ENCODE measurements at regions not wholly inside any gene's neighbourhood (a gene's known extent, or its start where the extent isn't known, plus 50 kb on each side); places are given as distances from the start of the nearest gene placed in this dataset.
"Not testable (repeated sequence)": the region's sequence is repeated elsewhere in the genome, so short reads cannot be mapped to it uniquely, and the experiment has no call there.

DNA sequence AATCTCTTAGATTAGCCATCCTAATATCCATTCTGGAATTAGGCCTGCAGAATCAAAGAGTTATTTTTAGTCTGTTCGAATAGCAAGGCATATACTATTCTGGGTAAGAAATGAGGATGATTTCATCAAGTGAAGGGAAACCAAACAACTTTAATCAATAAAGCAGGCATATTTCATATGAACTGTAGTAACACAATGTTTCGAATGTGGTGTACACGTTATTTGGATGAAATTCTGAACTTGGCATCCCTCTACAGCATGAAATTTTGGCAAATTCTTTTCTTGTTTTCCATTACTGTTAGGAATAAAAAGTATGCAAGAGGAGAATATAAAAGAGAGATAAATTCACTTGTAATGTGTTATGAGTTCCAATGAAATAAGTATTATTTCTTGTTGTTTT, 1233.3 kb upstream of the SEL1L start:
- Histone ChIP-seq H3K9ac (ENCODE audit: low read length) (no peak overlapping the region), H3K4me3 (ENCODE audit: low read length) (no peak overlapping the region), H3K27ac (ENCODE audit: low read depth, low read length) (no peak overlapping the region), H3K36me3 (ENCODE audit: control insufficient read depth, insufficient read depth, low read length) (no peaks in the 10 kb centered on the region), H3K27me3 (ENCODE audit: control insufficient read depth, insufficient read depth, low read length) (no peaks in the 10 kb centered on the region), H3K4me1 (ENCODE audit: control insufficient read depth, insufficient read depth, low read length) (no peaks in the 10 kb centered on the region)

DNA sequence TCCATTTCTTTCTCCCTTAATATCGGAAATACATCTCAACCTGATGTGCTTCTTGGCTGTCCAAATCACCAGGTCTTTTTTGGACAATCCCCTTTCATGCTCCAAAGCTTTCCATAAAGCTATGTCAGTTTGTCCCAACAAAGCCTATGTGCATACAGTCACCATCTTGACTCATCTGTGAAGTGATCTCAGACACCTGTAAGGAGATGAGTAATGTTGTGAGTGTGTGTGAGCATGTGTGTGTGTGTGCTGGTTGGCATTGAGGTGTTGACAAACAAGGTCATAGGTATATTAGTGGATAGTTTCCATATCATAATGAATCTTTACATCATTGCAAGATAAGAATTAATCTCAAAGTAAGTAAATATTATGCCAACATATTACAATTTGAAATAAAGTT, 1243.3 kb upstream of the SEL1L start:
- Histone ChIP-seq H3K27ac (ENCODE audit: low read depth, low read length) (no peak overlapping the region), H3K9ac (ENCODE audit: low read length) (no peak overlapping the region), H3K27me3 (ENCODE audit: control insufficient read depth, insufficient read depth, low read length) (no peaks in the 10 kb centered on the region), H3K4me1 (ENCODE audit: control insufficient read depth, insufficient read depth, low read length) (no peaks in the 10 kb centered on the region), H3K36me3 (ENCODE audit: control insufficient read depth, insufficient read depth, low read length) (no peaks in the 10 kb centered on the region), H3K4me3 (ENCODE audit: low read length) (no peak overlapping the region)

DNA sequence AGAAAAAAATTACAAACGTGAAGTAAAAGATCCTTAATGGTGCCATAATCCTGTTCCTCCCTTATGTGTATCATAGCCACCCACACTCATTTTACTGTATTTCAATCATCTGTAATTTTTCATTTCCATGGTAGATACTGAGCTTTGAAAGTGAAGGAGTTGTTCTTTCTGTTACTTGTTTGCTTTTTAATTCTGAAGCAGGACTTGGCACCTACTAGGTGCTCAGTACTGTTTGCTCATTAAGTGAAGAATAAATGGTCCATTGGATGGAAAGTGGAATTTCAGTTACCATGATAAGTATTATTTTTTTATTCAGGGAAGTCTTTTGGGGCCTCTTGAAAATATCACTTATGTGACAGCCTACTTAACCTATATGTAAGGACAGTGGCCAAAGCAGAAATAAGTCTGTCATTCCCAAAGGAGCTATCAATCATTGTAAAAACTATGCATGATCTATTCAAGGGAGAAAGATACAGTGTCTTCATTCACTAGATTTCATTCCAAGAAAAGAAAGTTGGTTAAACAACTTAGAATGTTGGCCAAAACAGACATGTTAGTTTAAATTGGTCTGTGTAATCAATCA, 1244.4 kb upstream of the SEL1L start:
- H3K27ac ChIP-seq (ENCODE audit: low read depth, low read length): no peak overlapping the region
- H3K4me1 ChIP-seq (ENCODE audit: control insufficient read depth, insufficient read depth, low read length): no peaks in the 10 kb centered on the region
- H3K36me3 ChIP-seq (ENCODE audit: control insufficient read depth, insufficient read depth, low read length): no peaks in the 10 kb centered on the region
- no peak overlapping the region for H3K4me3 ChIP-seq (ENCODE audit: low read length)
- H3K27me3 ChIP-seq (ENCODE audit: control insufficient read depth, insufficient read depth, low read length): no peaks in the 10 kb centered on the region
- H3K9ac ChIP-seq (ENCODE audit: low read length): no peak overlapping the region

DNA sequence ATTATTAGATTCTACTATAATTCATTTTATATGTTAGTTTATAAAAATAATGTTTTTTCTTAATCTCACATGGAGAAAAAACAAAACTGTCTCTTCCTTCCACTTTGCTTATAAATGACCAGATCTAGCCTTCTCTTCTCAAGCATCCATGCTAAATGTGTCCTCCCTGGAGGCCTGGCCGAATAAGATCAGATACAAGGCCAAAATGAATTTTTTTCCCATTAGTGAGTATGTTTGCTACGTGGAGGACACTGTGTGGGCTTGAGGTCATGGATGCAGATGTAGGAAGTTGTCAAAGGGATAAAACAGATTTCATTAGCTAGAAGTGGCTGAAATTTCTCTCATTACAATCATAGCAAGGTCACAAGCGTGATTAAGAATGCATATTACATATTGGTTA, 1244.9 kb upstream of the SEL1L start:
- H3K4me3 ChIP-seq (ENCODE audit: low read length): no peak overlapping the region
- H3K36me3 ChIP-seq (ENCODE audit: control insufficient read depth, insufficient read depth, low read length): no peaks in the 10 kb centered on the region
- H3K27ac ChIP-seq (ENCODE audit: low read depth, low read length): no peak overlapping the region
- H3K27me3 ChIP-seq (ENCODE audit: control insufficient read depth, insufficient read depth, low read length): no peaks in the 10 kb centered on the region
- no peaks in the 10 kb centered on the region for H3K4me1 ChIP-seq (ENCODE audit: control insufficient read depth, insufficient read depth, low read length)
- H3K9ac ChIP-seq (ENCODE audit: low read length): no peak overlapping the region

DNA sequence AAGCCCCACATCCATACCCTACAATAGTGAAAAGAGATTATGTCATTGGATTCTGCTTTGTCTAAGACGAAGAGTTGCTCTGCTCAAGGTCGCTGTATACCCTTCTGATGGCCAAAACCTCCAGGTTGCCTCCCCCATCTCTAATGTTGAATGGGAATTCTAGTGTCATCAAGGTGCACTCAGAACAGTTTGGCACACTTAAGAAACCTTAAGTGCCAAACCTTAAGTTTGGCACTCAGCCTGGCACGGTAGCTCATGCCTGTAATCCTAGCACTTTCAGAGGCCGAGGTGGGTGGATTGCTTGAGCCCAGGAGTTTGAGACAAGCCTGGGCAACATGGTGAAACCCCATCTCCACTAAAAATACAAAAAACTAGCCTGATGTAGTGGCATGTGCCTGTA, 1245.6 kb upstream of the SEL1L start:
- H3K27ac ChIP-seq (ENCODE audit: low read depth, low read length): no peak overlapping the region
- H3K36me3 ChIP-seq (ENCODE audit: control insufficient read depth, insufficient read depth, low read length): no peaks in the 10 kb centered on the region
- H3K4me1 ChIP-seq (ENCODE audit: control insufficient read depth, insufficient read depth, low read length): no peaks in the 10 kb centered on the region
- no peaks in the 10 kb centered on the region for H3K27me3 ChIP-seq (ENCODE audit: control insufficient read depth, insufficient read depth, low read length)
- no peak overlapping the region for H3K4me3 ChIP-seq (ENCODE audit: low read length)
- no peak overlapping the region for H3K9ac ChIP-seq (ENCODE audit: low read length)

DNA sequence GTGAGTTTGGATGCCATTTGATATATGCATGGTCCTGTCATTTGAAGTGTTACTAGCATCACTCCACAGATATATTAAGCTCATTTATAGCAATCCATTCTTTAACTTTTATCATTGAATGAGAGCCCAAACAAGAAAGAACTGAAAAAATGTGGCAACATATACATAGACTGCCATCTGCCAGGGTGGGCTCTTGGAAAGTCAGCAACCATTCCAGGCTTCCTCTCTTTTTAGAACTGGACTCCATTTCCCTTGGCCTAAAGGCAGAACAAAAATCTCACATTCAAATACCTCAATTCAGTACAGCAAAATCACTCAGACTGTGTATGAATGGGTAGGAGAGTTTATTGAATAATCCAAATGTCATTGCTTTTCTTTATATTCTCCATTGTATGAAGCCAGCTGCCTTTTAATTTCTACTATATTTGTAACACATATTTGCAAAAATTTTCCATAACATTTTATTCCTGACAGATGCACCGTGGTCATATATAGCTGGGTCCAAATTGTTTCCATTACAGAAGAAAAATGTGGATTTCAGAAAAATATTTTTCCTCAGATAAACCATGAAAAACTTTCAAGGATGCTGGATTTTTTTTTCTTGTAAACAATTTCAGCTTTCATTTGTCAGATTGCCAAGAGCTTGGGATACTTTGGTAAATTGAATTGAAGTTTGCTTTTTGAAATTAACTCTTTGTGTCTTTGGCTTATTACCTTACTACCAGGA, 1252.3 kb upstream of the SEL1L start:
- Histone ChIP-seq H3K9ac (ENCODE audit: low read length) (no peak overlapping the region), H3K27me3 (ENCODE audit: control insufficient read depth, insufficient read depth, low read length) (no peaks in the 10 kb centered on the region), H3K27ac (ENCODE audit: low read depth, low read length) (no peak overlapping the region), H3K36me3 (ENCODE audit: control insufficient read depth, insufficient read depth, low read length) (no peaks in the 10 kb centered on the region), H3K4me3 (ENCODE audit: low read length) (no peak overlapping the region), H3K4me1 (ENCODE audit: control insufficient read depth, insufficient read depth, low read length) (no peaks in the 10 kb centered on the region)

DNA sequence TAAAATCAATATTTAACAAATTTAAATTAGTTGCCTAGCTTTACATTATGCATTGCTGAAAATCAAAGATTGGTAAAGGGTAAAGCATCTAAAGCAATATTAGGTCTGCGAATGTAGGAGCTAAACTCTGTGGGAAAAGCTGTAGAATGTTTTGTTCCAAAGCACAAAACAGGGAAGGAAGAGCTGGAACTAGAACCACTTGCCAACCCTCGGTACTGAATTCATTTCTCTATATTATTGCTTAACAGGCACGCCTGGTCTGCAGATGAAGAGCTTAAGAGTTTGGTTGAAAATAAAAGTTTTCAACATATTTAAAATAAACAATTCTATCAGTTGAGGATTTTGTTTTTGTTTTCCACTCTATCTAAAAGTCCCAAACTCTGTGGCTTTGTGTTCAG, 1252.8 kb upstream of the SEL1L start:
- no peak overlapping the region for H3K4me3 ChIP-seq (ENCODE audit: low read length)
- no peak overlapping the region for H3K9ac ChIP-seq (ENCODE audit: low read length)
- H3K27me3 ChIP-seq (ENCODE audit: control insufficient read depth, insufficient read depth, low read length): no peaks in the 10 kb centered on the region
- no peak overlapping the region for H3K27ac ChIP-seq (ENCODE audit: low read depth, low read length)
- H3K4me1 ChIP-seq (ENCODE audit: control insufficient read depth, insufficient read depth, low read length): no peaks in the 10 kb centered on the region
- no peaks in the 10 kb centered on the region for H3K36me3 ChIP-seq (ENCODE audit: control insufficient read depth, insufficient read depth, low read length)

DNA sequence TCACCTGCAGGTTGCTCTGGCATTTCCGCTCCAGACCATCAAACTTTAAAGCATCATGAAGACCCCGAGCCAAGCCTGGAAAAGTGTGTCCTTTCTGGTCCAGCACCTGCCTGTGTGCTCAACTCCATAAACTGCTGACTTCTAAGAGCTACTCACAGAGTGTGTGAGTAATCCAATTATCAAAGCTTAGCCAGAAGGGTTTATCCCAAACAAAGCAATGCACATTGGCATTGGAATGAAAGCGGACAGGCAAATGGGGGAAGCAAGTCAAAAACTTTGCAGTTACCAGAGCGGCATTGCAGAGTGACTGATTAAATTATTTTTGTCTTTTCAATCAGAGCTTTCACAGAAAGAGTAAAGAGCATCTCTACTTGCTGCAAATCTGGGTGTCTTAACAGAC, 1262.4 kb upstream of the SEL1L start:
- Histone ChIP-seq H3K4me3 (ENCODE audit: low read length) (no peak overlapping the region), H3K27ac (ENCODE audit: low read depth, low read length) (no peak overlapping the region), H3K27me3 (ENCODE audit: control insufficient read depth, insufficient read depth, low read length) (no peaks in the 10 kb centered on the region), H3K36me3 (ENCODE audit: control insufficient read depth, insufficient read depth, low read length) (no peaks in the 10 kb centered on the region), H3K4me1 (ENCODE audit: control insufficient read depth, insufficient read depth, low read length) (no peaks in the 10 kb centered on the region), H3K9ac (ENCODE audit: low read length) (no peak overlapping the region)

DNA sequence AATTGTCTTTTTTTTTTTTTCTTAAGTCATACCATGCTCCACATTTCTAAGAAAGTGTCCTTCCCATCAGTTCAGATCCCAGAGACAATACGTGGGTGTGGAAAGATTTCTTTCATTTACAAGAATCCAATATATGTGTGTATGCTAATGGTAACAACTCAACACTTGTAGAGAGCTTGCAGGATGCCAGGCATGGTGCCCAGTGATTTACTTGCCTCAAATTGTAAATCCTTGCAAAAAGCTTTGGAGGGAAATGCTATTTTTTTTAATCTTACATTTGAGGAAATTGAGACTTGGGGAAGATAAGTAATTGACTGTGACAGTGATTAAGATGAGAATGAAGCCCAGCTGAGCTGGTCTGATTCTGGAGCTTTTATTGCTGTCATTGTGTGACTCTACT, 1264.6 kb upstream of the SEL1L start:
- no peaks in the 10 kb centered on the region for H3K4me1 ChIP-seq (ENCODE audit: control insufficient read depth, insufficient read depth, low read length)
- no peaks in the 10 kb centered on the region for H3K36me3 ChIP-seq (ENCODE audit: control insufficient read depth, insufficient read depth, low read length)
- no peak overlapping the region for H3K27ac ChIP-seq (ENCODE audit: low read depth, low read length)
- no peak overlapping the region for H3K4me3 ChIP-seq (ENCODE audit: low read length)
- no peak overlapping the region for H3K9ac ChIP-seq (ENCODE audit: low read length)
- no peaks in the 10 kb centered on the region for H3K27me3 ChIP-seq (ENCODE audit: control insufficient read depth, insufficient read depth, low read length)

DNA sequence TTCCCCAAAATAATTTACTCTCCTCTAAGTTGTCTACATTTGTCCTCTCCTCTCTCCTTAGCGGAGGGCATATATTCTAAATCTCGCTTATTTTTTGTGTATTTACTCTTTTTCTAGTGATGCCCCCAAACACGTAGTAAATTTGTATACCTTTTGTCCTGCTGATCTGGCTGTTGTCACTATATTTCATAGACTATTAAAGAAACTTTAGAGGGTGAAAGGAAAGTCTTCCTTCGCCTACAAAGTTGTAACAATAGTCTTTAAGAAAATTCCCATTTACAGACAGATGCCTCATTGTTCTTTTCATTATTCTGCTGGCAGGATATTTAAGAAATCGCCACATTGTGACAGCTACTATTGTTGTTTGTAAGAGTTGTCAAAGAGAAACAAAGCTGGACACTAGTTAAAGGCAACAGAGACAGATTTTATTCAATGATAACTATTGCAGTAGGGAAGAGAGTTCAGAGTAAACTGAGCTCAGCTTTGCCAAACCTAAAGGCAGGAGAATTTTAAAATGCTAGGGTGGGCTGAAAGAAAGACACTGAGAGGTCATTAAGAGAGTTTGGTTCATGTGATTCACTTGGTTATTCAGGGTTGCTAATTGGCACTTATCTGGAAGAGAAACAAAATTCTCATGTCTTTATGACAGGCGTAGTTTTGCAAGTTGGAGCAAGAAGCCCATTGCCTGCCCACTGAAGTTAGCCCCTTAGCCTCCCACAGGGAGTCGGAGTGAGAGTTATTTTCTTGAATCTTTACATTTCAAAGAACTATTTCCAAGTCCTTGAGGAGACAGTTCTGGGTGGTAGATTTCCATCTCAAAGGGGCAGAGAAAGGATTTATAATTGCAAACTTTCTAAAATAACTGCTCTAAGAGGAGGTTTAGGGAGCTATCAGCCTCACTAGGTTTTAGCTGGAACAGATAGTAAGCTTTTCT, 1272.5 kb upstream of the SEL1L start:
- no peaks in the 10 kb centered on the region for H3K4me1 ChIP-seq (ENCODE audit: control insufficient read depth, insufficient read depth, low read length)
- no peaks in the 10 kb centered on the region for H3K27me3 ChIP-seq (ENCODE audit: control insufficient read depth, insufficient read depth, low read length)
- H3K4me3 ChIP-seq (ENCODE audit: low read length): no peak overlapping the region
- H3K9ac ChIP-seq (ENCODE audit: low read length): no peak overlapping the region
- no peak overlapping the region for H3K27ac ChIP-seq (ENCODE audit: low read depth, low read length)
- no peaks in the 10 kb centered on the region for H3K36me3 ChIP-seq (ENCODE audit: control insufficient read depth, insufficient read depth, low read length)

DNA sequence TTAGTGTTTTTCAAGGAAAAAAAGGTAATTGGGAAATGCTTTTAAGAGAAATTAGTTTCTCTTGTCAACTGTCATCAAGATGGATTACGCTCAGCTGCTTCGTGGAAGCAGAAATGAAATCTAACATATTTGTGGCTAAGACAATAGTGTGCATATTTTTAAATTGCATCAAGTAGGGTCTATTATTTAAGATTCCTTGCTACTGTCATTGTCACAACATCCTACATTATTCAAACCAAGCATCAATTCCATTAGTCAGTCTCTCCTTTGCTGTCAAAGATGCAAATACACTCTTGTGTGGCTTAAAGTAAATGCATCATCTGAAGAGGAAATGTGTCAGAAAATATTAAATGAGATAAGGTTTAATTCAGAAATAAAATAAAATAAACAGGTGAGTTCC, 1277.6 kb upstream of the SEL1L start:
- Histone ChIP-seq H3K27ac (ENCODE audit: low read depth, low read length) (no peak overlapping the region), H3K9ac (ENCODE audit: low read length) (no peak overlapping the region), H3K36me3 (ENCODE audit: control insufficient read depth, insufficient read depth, low read length) (no peaks in the 10 kb centered on the region), H3K4me1 (ENCODE audit: control insufficient read depth, insufficient read depth, low read length) (no peaks in the 10 kb centered on the region), H3K4me3 (ENCODE audit: low read length) (no peak overlapping the region), H3K27me3 (ENCODE audit: control insufficient read depth, insufficient read depth, low read length) (no peaks in the 10 kb centered on the region)

DNA sequence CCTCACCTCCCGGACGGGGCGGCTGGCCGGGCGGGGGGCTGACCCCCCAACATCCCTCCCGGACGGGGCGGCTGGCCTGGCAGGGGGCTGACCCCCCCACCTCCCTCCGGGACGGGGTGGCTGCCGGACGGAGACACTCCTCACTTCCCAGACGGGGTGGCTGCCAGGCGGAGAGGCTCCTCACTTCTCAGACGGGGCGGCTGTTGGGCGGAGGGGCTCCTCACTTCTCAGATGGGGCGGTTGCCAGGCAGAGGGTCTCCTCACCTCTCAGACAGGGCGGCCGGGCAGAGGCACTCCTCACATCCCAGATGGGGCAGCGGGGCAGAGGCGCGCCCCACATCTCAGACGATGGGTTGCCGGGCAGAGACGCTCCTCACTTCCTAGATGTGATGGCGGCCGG, 1280.7 kb upstream of the SEL1L start:
- H3K36me3 ChIP-seq (ENCODE audit: control insufficient read depth, insufficient read depth, low read length); H3K27ac ChIP-seq (ENCODE audit: low read depth, low read length); H3K9ac ChIP-seq (ENCODE audit: low read length); H3K4me3 ChIP-seq (ENCODE audit: low read length); H3K4me1 ChIP-seq (ENCODE audit: control insufficient read depth, insufficient read depth, low read length); H3K27me3 ChIP-seq (ENCODE audit: control insufficient read depth, insufficient read depth, low read length): not testable (repeated sequence)

Data from rectal smooth muscle tissue (tissue), 1 donor.